ENCODE measurements at regions not wholly inside any gene's neighbourhood (a gene's known extent, or its start where the extent isn't known, plus 50 kb on each side); places are given as distances from the start of the nearest gene placed in this dataset.

- DNase-seq (no peak), ATAC-seq (ENCODE audit: low read depth) (no peak)
- no peak overlapping the region for H4K5ac ChIP-seq (ENCODE audit: low read depth, low read length)
- dilution Hi-C loops (cut with HindIII; ENCODE audit: low sequenced_read_pairs, unreplicated experiment) (no loop called here), in situ Hi-C loops (cut with MboI; ENCODE audit: low sequenced_read_pairs) (no loop called here), intact Hi-C loops (cut with micrococcal nuclease) (no loop called here)
- H3K4ac ChIP-seq (ENCODE audit: low read depth, low read length), result no peak overlapping the region
- TF ChIP-seq ELK1 (IDR thresholded peaks at IDR 0.05; ENCODE audit: borderline replicate concordance, low read depth, low read length) (no peak), BHLHE40 (IDR thresholded peaks at IDR 0.05; ENCODE audit: low read depth, low read length) (no peak), FOS (IDR thresholded peaks at IDR 0.05; ENCODE audit: low read depth, low read length) (no peak), CHD1 (IDR thresholded peaks at IDR 0.05; ENCODE audit: low read depth, low read length) (no peak), RFX5 (IDR thresholded peaks at IDR 0.05; ENCODE audit: low read depth, low read length) (no peak), RAD21 (IDR thresholded peaks at IDR 0.05; ENCODE audit: low read length) (no peak), MAFK (IDR thresholded peaks at IDR 0.05; ENCODE audit: low read depth, low read length) (no peak), POLR2A (IDR thresholded peaks at IDR 0.05; ENCODE audit: low read depth, low read length) (no peak), MAZ (IDR thresholded peaks at IDR 0.05; ENCODE audit: borderline replicate concordance, low read depth, low read length) (no peak), SMC3 (IDR thresholded peaks at IDR 0.05; ENCODE audit: low read depth, low read length) (no peak), NFE2L2 (IDR thresholded peaks at IDR 0.05; ENCODE audit: low read depth, low read length) (no peak), MXI1 (IDR thresholded peaks at IDR 0.05; ENCODE audit: borderline replicate concordance, low read depth, low read length) (no peak)
- H3K4me3 ChIP-seq (ENCODE audit: insufficient read depth, low read depth, low read length), result no peak overlapping the region
- H3K36me3 ChIP-seq (ENCODE audit: control insufficient read depth, insufficient read depth, low read length), result no peaks in the 10 kb centered on the region
- no peak overlapping the region for H2BK20ac ChIP-seq (ENCODE audit: low read depth, low read length)
- H4K91ac ChIP-seq (ENCODE audit: insufficient read depth, low read depth, low read length), result no peak overlapping the region
- no peak overlapping the region for H3K4me2 ChIP-seq (ENCODE audit: low read depth, low read length)
- H3K56ac ChIP-seq (ENCODE audit: extremely low read depth, insufficient read depth, low read length), result no peak overlapping the region
- CTCF ChIA-PET, result no interaction called here
- H2BK5ac ChIP-seq (ENCODE audit: low read depth, low read length, poor library complexity, severe bottlenecking), result no peak overlapping the region
- H3K18ac ChIP-seq (ENCODE audit: low read depth, low read length), result no peak overlapping the region
- POLR2A ChIA-PET (ENCODE audit: unreplicated experiment), result no interaction called here
- no peak overlapping the region for H3K27ac ChIP-seq (ENCODE audit: insufficient read depth, low read length)
- no peak overlapping the region for H2AK5ac ChIP-seq (ENCODE audit: low read depth, low read length)
- BruUV-seq (replicated peaks), result no TSS peak
- no peaks in the 10 kb centered on the region for H3K4me1 ChIP-seq (ENCODE audit: control insufficient read depth, insufficient read depth, low read length)
- no peaks in the 10 kb centered on the region for H3K79me1 ChIP-seq (ENCODE audit: low read depth in 1 of 2, low read length in 2 of 2)
- no peak overlapping the region for H2BK120ac ChIP-seq (ENCODE audit: low read depth, low read length)
- no peak overlapping the region for H3K9ac ChIP-seq (ENCODE audit: low read depth, low read length)
- no peak overlapping the region for H2AFZ ChIP-seq (replicated peaks; ENCODE audit: low read length, poor library complexity)
- H4K20me1 ChIP-seq (ENCODE audit: insufficient read depth, low read length), result no peaks in the 10 kb centered on the region
- peaks cover 20% of the 10 kb centered on the region for H3K27me3 ChIP-seq (ENCODE audit: control insufficient read depth, insufficient read depth, low read length)
- H3K23ac ChIP-seq (ENCODE audit: low read depth, low read length), result no peak overlapping the region
- no peaks in the 10 kb centered on the region for H3K9me1 ChIP-seq (ENCODE audit: insufficient read depth, low read length)
- no peak overlapping the region for H2BK15ac ChIP-seq (ENCODE audit: low read depth, low read length)
- no peak overlapping the region for H3K14ac ChIP-seq (replicated peaks; ENCODE audit: low read depth, low read length)
- no peak overlapping the region for H2AK9ac ChIP-seq (replicated peaks; ENCODE audit: low read depth, low read length, poor library complexity)
- peaks cover 2% of the 10 kb centered on the region; the same call in 1 of the 2 replicates for H3K9me3 ChIP-seq (ENCODE audit: control insufficient read depth, insufficient read depth, low read length)
- H4K8ac ChIP-seq (ENCODE audit: low read depth in 2 of 2, low read length in 2 of 2), result no peak overlapping the region
Observed at GRCh38 chr2:111685342-111685741, 198.7 kb downstream of the ANAPC1 start.
